Ovary (tissue), 7 donors: ENCODE measurements at regions not wholly inside any gene's neighbourhood (a gene's known extent, or its start where the extent isn't known, plus 50 kb on each side); places are given as distances from the start of the nearest gene placed in this dataset.

Experiments used
- DNase-seq, 5 donors: peaks; one replicate each; pipeline ENCODE4 v3.0.0-alpha.2; 2019 to 2020
- H3K27ac ChIP-seq, 2 donors: fragments of 200-600 bp; one replicate each; pipeline versions ENCODE4 v1.5.1 to v1.8.0; 2019 to 2022
- H3K27me3 ChIP-seq: fragments of 200-600 bp; one replicate; pipeline ENCODE4 v1.8.0; 2022
- H3K36me3 ChIP-seq: fragments of 200-600 bp; sonication (generic); one replicate; pipeline ENCODE4 v1.5.1; 2019
- H3K4me1 ChIP-seq: one replicate; pipeline ENCODE4 v1.8.1; 2013; ENCODE audit warnings: mild to moderate bottlenecking, moderate library complexity; ENCODE audit not compliant: insufficient read depth
- H3K4me3 ChIP-seq: fragments of 200-600 bp; sonication (generic); one replicate; pipeline ENCODE4 v1.5.1; 2017
- H3K9me3 ChIP-seq, 2 donors: fragments of 200-600 bp in 1 of 2; sonication (generic) in 1 of 2; one replicate each; pipeline versions ENCODE4 v1.5.1 to v1.8.1; 2013 to 2019; ENCODE audit warnings: mild to moderate bottlenecking in 1 of 2, moderate library complexity in 1 of 2
- CTCF ChIP-seq, 3 donors: fragments of 450-650 bp in 2 of 3; fragments of 200-600 bp in 1 of 3; IDR thresholded peaks; one replicate each; pipeline versions ENCODE4 v1.5.1 to v1.8.0; 2016 to 2022; ENCODE audit warnings: antibody characterized with exemption in 3 of 3, mild to moderate bottlenecking in 1 of 3
- EP300 ChIP-seq: sonication (generic); formaldehyde crosslinking; IDR thresholded peaks from one replicate; pipeline ENCODE4 v1.6.1; 2017; ENCODE audit warnings: antibody characterized with exemption
- POLR2A ChIP-seq: fragments of 450-650 bp; IDR thresholded peaks from one replicate; pipeline ENCODE4 v1.6.1; 2017; ENCODE audit warnings: antibody characterized with exemption, mild to moderate bottlenecking, moderate library complexity
- WGBS, 3 donors: extraction: QIAGEN DNeasy Blood & Tissue Kit in 1 of 3; methylation state at CpG; one replicate each; pipeline versions ENCODE4 v1.1.5 to v1.1.7; 2013 to 2017; 5-methylcytosine and 5-hydroxymethylcytosine counted together
- intact Hi-C, 4 donors: fragments of 100-400 bp; cut with DNase I; formaldehyde crosslinking; loops; one replicate each; pipeline versions ENCODE4 v1.11.0 to v1.15.1; 2022 to 2023
- donor health status: DM: no; HTN: no; CAD: no; lungs with moderate emphysema.
- donor health status: DM: no; HTN: no; CAD: no.
- donor health status: Bipolar disorder and iron deficiency.
- donor health status: DM: no; HTN: no; CAD: no.
- donor health status: DM: yes; HTN: yes; CAD: no.

- intact Hi-C loops = no loop called here
- H3K4me1 ChIP-seq = no peaks in the 10 kb centered on the region
- no peaks in the 10 kb centered on the region for H3K27me3 ChIP-seq
- TF ChIP-seq CTCF (IDR thresholded peaks at IDR 0.05) (no peak), POLR2A (no peak), EP300 (no peak)
- no peaks in the 10 kb centered on the region for H3K9me3 ChIP-seq
- H3K36me3 ChIP-seq = no peaks in the 10 kb centered on the region
- H3K27ac ChIP-seq = no peak overlapping the region
- H3K4me3 ChIP-seq = no peak overlapping the region
- 44 to 48% (median 45%) methylated on average over 2 of the region's 2 CpGs for WGBS, 3 donors
- DNase-seq = no peak
Measured at GRCh38 chr6:148082044-148082443, 260.6 kb upstream of the SASH1 start.

GRCh38 chr6:148082696-148083095 lies 259.9 kb upstream of the SASH1 start:
- TF ChIP-seq EP300 (no peak), CTCF (IDR thresholded peaks at IDR 0.05) (no peak), POLR2A (no peak)
- H3K36me3 ChIP-seq = no peaks in the 10 kb centered on the region
- H3K27ac ChIP-seq = no peak overlapping the region
- H3K4me3 ChIP-seq = no peak overlapping the region
- DNase-seq = no peak
- no peaks in the 10 kb centered on the region for H3K27me3 ChIP-seq
- no peaks in the 10 kb centered on the region for H3K4me1 ChIP-seq
- no peaks in the 10 kb centered on the region for H3K9me3 ChIP-seq
- WGBS, 3 donors = 81 to 89% (median 88%) methylated on average over 2 of the region's 2 CpGs
- intact Hi-C loops = no loop called here

- WGBS, 3 donors = 47 to 62% (median 54%) methylated on average over 3 of the region's 3 CpGs
- no peak for TF ChIP-seq EP300
- no peak for TF ChIP-seq POLR2A
- TF ChIP-seq CTCF (IDR thresholded peaks at IDR 0.05) = no peak
- H3K27ac ChIP-seq = no peak overlapping the region
- H3K4me3 ChIP-seq = no peak overlapping the region
- no peaks in the 10 kb centered on the region for H3K4me1 ChIP-seq
- intact Hi-C loops = no loop called here
- H3K9me3 ChIP-seq = no peaks in the 10 kb centered on the region
- no peaks in the 10 kb centered on the region for H3K27me3 ChIP-seq
- no peaks in the 10 kb centered on the region for H3K36me3 ChIP-seq
- DNase-seq = no peak
Measured at GRCh38 chr6:148085631-148086331, 256.9 kb upstream of the SASH1 start.

- Histone ChIP-seq H3K4me1 (no peaks in the 10 kb centered on the region), H3K9me3 (no peaks in the 10 kb centered on the region), H3K27me3 (no peaks in the 10 kb centered on the region), H3K4me3 (no peak overlapping the region), H3K27ac (no peak overlapping the region), H3K36me3 (no peaks in the 10 kb centered on the region)
- no peak for DNase-seq
- 94 to 97% (median 95%) methylated on average over 1 of the region's 1 CpG for WGBS, 3 donors
- TF ChIP-seq POLR2A (no peak), EP300 (no peak), CTCF (IDR thresholded peaks at IDR 0.05) (no peak)
- intact Hi-C loops = no loop called here
Measured at GRCh38 chr6:148086386-148086785, 256.3 kb upstream of the SASH1 start.
